GM18507 (cell line): ENCODE measurements at regions not wholly inside any gene's neighbourhood (a gene's known extent, or its start where the extent isn't known, plus 50 kb on each side); places are given as distances from the start of the nearest gene placed in this dataset.
"Not testable (repeated sequence)": the region's sequence is repeated elsewhere in the genome, so short reads cannot be mapped to it uniquely, and the experiment has no call there.

Source experiments
- DNase-seq: peaks from one replicate; pipeline ENCODE4 v3.0.0; 2011; ENCODE audit warnings: low read depth; ENCODE audit not compliant: insufficient read length; ENCODE audit errors: extremely low spot score
- FAIRE-seq: peaks from 2 replicates; lab custom pipeline; 2011; peaks lifted over from hg19 to GRCh38; lab: Jason Lieb, UNC

DNA sequence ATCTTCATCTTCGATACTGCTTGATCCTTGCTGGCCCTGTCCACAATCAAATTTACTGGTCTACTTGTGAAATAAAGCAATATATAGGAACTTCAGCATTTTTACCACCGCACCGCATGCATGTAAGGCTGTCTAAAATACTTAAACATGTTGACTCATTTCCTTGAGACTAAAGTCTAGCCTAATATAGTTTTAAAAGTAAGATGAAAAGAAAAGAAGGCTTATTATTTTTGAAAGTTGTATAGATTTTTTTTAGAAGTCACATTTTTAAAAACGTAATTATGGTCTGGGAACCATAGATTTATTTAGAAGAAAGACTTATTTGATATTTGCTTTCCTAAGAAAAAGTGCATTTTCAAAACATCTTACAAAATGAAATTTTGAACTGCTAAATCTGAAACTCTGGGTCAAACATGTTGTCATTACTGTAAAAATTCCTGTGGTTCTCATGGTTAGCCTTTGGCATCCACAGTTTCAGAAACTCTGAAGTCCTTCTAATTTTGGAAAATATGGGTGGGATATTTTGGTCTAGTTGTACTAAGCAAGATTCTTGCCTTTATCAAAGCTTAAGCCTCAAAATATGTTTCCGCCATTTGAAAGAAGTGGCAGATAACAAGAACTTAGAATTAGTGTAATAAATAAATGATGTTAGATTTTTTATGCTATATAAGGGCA lies 423.5 kb upstream of the CTSO start:
- DNase-seq = no peak
- no peak for FAIRE-seq

DNA sequence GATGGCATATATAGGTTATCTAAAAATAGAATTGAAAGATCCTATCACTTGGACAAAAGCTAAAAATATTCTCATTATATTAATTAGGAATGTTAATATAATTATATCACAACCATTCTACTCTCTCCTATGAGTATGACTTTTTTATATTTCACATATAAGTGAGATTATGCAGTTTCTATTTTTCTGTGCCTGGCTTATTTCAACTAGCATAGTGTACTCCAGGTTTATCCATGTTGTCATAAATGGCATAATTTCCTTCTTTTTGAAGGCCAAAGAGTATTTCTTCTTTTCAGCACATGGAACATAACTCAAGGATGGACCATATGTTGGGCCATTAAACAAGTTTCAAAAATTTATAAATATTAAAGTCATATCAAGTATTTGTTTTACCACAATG lies 421.2 kb upstream of the CTSO start:
- FAIRE-seq = no peak
- DNase-seq = no peak

- DNase-seq (no peak), FAIRE-seq (no peak)
These were observed 420.4 kb upstream of the CTSO start for GRCh38 chr4:156374069-156374468.

GRCh38 chr4:156367502-156367901 lies 413.8 kb upstream of the CTSO start:
- not testable (repeated sequence) for DNase-seq, FAIRE-seq

DNA sequence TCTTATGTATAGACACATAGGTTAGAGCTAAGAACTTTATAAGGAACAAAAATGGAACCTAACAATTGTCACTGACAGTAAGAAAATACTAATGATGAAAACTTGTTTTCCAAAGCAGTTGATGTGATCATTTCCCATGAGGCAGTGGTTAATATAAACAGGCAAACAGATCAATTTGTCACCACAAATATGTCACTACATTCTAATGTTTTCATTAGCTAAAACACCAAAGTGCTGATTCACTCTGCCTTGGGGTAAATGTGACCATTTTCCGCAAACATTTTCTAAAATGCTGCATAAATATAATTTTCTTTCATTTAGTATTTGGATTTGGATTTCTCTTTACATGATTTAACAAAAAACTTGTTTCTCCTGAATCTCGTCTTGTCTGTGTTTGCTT lies 408.9 kb upstream of the CTSO start:
- DNase-seq = no peak
- no peak for FAIRE-seq

DNA sequence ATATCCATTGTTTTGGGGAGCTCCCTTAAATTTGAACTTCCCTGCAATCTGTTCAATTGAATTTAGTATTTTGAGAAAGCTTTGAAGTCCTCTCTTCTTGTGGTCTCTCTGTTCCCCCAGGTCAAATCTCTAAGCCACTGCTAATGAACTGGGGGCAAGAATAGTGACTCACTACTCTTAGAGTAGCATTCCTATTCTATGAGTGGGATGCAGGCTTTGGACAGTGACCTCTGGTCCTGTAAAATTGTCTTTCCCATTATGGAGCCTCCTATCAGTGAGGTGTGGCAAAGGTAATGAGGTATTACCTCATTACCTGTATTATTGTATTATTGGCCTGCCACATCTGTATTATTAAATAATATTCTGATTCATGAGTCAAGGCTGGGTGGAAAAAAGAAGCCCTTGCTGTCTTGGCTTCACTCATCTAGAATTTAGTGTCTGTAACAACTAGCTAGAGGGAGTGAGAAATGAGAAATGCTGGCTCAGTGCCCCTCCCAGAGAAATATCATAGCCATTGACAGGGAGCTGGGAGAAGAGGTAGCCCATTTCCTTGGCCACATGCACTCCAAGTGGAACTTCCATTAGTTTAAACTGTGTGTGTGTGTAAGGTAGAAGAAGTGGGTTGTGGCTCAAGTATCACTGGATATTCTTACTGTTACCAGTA lies 393.9 kb upstream of the CTSO start:
- FAIRE-seq = no peak
- DNase-seq = no peak

GRCh38 chr4:156346959-156347385 lies 393.3 kb upstream of the CTSO start:
- no peak for FAIRE-seq

DNA sequence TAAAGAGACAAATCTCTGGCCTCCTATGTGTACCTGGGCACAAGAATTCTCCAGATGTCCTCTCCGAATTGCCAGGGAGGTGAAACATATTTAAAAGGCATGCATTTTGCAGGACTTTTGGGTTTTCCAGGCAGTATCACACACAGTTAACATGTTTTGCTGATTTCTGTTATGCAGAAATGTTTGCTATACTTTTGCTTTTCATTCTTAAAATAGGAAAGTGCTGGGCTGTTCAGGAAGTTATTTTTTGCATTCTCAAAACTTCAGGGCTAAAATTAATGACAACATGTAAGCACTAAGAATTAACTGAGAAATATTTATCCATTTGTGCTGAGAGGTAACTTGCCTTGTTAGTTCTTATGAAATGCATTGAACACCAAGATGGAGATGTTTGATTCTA lies 390.7 kb upstream of the CTSO start:
- no peak for DNase-seq
- FAIRE-seq = no peak

More at GRCh38 chr4:156346959-156347385, 393.3 kb upstream of the CTSO start:
- DNase-seq = no peak

GRCh38 chr4:156336511-156336910 lies 382.8 kb upstream of the CTSO start:
- DNase-seq (no peak), FAIRE-seq (no peak)

DNA sequence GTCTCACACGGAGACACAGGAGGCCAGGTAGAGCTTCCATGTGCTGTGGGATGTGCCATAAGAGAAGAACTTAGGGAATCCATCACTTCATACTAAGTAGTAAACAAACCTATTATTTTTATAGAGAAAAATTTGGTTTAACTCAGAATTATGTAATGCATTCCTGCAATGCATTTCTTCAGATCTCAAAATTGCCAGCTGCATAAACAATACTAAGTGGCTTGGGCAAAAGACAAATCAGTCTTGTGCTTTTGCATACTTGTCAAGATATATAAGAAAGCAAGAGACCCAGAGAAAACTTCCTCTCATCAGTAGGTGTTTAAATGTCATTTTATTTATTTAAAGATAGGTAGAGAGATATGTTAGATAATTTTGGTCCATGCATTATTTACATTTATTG lies 382.1 kb upstream of the CTSO start:
- FAIRE-seq = no peak
- no peak for DNase-seq

GRCh38 chr4:156330436-156331031 lies 376.9 kb upstream of the CTSO start:
- FAIRE-seq (no peak), DNase-seq (no peak)

DNA sequence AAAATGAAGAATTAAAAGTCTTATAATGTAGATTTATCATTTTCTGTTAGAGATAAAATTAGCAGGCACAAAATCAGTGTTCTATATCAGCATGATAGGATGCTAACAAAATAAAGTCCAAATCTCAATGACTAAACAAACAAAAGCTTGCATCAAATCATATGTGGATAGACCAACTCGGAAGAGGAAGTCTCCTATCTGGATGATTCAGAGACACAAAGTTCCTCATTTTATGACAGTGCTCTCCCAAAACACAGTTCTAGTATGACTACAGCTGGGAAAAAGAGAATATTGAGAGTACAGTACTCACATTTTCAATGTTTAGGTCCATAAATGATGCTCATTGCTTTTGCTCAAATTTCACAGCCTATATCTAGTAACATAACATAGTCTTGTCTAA lies 376.1 kb upstream of the CTSO start:
- no peak for FAIRE-seq

GRCh38 chr4:156328882-156329281 lies 375.2 kb upstream of the CTSO start:
- no peak for DNase-seq

More for the DNA sequence above, 376.1 kb upstream of the CTSO start:
- DNase-seq = no peak

GRCh38 chr4:156326246-156326645 lies 372.6 kb upstream of the CTSO start:
- DNase-seq = no peak
- no peak for FAIRE-seq

More at GRCh38 chr4:156328882-156329281, 375.2 kb upstream of the CTSO start:
- no peak for FAIRE-seq

GRCh38 chr4:156322592-156322991 lies 368.9 kb upstream of the CTSO start:
- FAIRE-seq (no peak), DNase-seq (no peak)

GRCh38 chr4:156321203-156321602 lies 367.5 kb upstream of the CTSO start:
- FAIRE-seq (no peak), DNase-seq (no peak)

DNA sequence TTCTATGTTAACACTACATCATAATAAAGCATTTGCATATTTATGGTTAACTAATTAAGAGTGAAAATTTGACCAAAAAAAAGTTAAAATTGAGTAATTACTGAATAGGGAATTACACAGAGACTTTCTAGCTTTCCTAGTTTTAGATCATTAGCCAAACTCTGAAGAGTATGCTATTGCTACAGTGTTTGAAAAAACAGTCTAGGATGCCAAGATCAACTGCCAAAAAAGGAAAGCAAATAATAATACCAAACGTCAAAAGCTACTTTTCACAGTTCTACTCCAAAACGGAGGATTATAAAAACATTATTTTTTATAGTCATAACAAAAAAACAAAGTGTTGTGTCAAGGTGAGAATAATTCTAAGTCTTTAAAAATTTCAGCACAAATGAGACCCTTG lies 359.8 kb upstream of the CTSO start:
- no peak for DNase-seq
- FAIRE-seq = no peak

GRCh38 chr4:156312261-156312847 lies 358.7 kb upstream of the CTSO start:
- FAIRE-seq (no peak), DNase-seq (no peak)

DNA sequence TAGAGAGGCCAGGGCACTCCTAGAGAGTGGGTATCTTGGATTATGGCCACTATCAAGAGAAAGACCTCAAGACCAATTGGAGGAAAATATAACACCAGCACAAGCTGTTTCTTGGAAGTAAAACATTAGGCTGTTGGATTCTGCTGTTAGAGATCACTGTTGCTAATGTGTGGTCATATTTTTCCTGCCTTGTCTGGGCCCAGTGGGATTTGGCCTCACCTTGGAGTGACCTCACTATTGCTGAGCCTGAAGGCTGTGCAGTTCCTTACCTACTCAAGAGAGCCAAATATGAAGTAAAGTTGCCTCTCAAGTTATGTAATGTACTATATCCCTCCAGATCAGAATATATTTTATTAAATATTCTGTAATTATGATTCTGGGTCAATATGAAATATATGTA lies 355.4 kb upstream of the CTSO start:
- DNase-seq = no peak
- FAIRE-seq = no peak

GRCh38 chr4:156303708-156304107 lies 350.0 kb upstream of the CTSO start:
- FAIRE-seq (no peak), DNase-seq (no peak)

- FAIRE-seq = no peak
- no peak for DNase-seq
These were observed 344.6 kb upstream of the CTSO start for GRCh38 chr4:156298230-156298629.
